GM12878 (cell line): ENCODE measurements at regions not wholly inside any gene's neighbourhood (a gene's known extent, or its start where the extent isn't known, plus 50 kb on each side); places are given as distances from the start of the nearest gene placed in this dataset.

ENCODE experiments used
- ATAC-seq: fragments of 200-7000 bp; cut with Tn5 transposase; 3 replicates; pipeline ENCODE4 v1.9.1; 2020; ENCODE audit warnings: mild to moderate bottlenecking, moderate library complexity
- BruUV-seq: library from RNA; stranded (reverse); fragments of 400-500 nt; replicated peaks from 2 replicates; lab custom pipeline; 2021; lab: Mats Ljungman, UMichigan
- CTCF ChIA-PET: fragments of 300-600 bp; sonication (Branson Sonifier 250); formaldehyde crosslinking; extraction: SDS; loops from one replicate; lab custom pipeline; 2021; ENCODE audit warnings: inconsistent platforms; lab: Yijun Ruan, JAX
- POLR2A ChIA-PET: fragments of 350-600 bp; formaldehyde crosslinking; extraction: SDS; loops from one replicate; lab custom pipeline; 2021; ENCODE audit warnings: inconsistent platforms; lab: Charles Lee
- RAD21 ChIA-PET: fragments of 300-600 bp; sonication (Branson Sonifier 250); formaldehyde crosslinking; loops from one replicate; lab custom pipeline; 2023; ENCODE audit warnings: antibody characterized with exemption; ENCODE audit not compliant: unreplicated experiment; lab: Charles Lee
- SMC1A ChIA-PET: fragments of 300-600 bp; sonication (Branson Sonifier 250); formaldehyde crosslinking; loops from one replicate; lab custom pipeline; 2023; ENCODE audit not compliant: unreplicated experiment, uncharacterized antibody; lab: Charles Lee
- DNase-seq: peaks from one replicate; pipeline ENCODE4 v3.0.0-alpha.2; 2011; ENCODE audit warnings: low read depth, low spot score
- FAIRE-seq: peaks from 3 replicates; lab custom pipeline; 2011; peaks lifted over from hg19 to GRCh38; lab: Jason Lieb, UNC
- H2AFZ ChIP-seq: 2 replicates; pipeline ENCODE4 v1.6.0; 2011; ENCODE audit warnings: low read depth, low read length, control low read depth; ENCODE audit not compliant: control insufficient read depth
- H3K27ac ChIP-seq: 2 replicates; pipeline ENCODE4 v1.5.1; 2011; ENCODE audit warnings: control low read depth; ENCODE audit not compliant: control insufficient read depth, insufficient read depth
- H3K27me3 ChIP-seq, 2 experiments: replicated peaks in 1 of 2; 2 replicates each; pipeline versions ENCODE4 v1.6.0 to v1.6.1; 2011; ENCODE audit warnings: low read length in 1 of 2; ENCODE audit not compliant: control insufficient read depth in 2 of 2, insufficient read depth in 2 of 2
- H3K36me3 ChIP-seq, 2 experiments: 2 replicates each; pipeline ENCODE4 v1.5.1; 2011; ENCODE audit warnings: low read length in 1 of 2; ENCODE audit not compliant: control insufficient read depth in 2 of 2, insufficient read depth in 2 of 2
- H3K4me1 ChIP-seq: 2 replicates; pipeline ENCODE4 v1.6.1; 2011; ENCODE audit warnings: mild to moderate bottlenecking, low read length, moderate library complexity, mixed read lengths; ENCODE audit not compliant: control insufficient read depth, insufficient read depth
- H3K4me2 ChIP-seq: 2 replicates; pipeline ENCODE4 v1.6.0; 2011; ENCODE audit warnings: control low read depth; ENCODE audit not compliant: control insufficient read depth, insufficient read depth
- H3K4me3 ChIP-seq: fragments of 200-600 bp; sonication (generic); 2 replicates; pipeline ENCODE4 v1.5.1; 2016
- H3K79me2 ChIP-seq: 2 replicates; pipeline ENCODE4 v1.6.0; 2011; ENCODE audit warnings: low read length; ENCODE audit not compliant: control insufficient read depth, insufficient read depth
- H3K9ac ChIP-seq: 2 replicates; pipeline ENCODE4 v1.8.0; 2011; ENCODE audit warnings: low read length, control low read depth, mixed read lengths; ENCODE audit not compliant: control insufficient read depth, insufficient read depth
- H3K9me3 ChIP-seq: replicated peaks from 3 replicates; pipeline ENCODE4 v1.5.1; 2011; ENCODE audit warnings: mild to moderate bottlenecking, low read length; ENCODE audit not compliant: control insufficient read depth, insufficient read depth
- H4K20me1 ChIP-seq: 2 replicates; pipeline ENCODE4 v1.6.0; 2011; ENCODE audit not compliant: control insufficient read depth, insufficient read depth
- CEBPB ChIP-seq, 2 experiments: fragments of 150-350 bp in 1 of 2; IDR thresholded peaks; 2 replicates each; pipeline ENCODE4 v1.6.1; 2012 to 2014; ENCODE audit warnings: low read depth in 2 of 2, low read length in 2 of 2, borderline replicate concordance in 1 of 2, inconsistent platforms in 1 of 2
- JUNB ChIP-seq: IDR thresholded peaks from 2 replicates; pipeline ENCODE4 v1.6.1; 2016; ENCODE audit warnings: antibody characterized with exemption, mild to moderate bottlenecking
- KAT2A ChIP-seq: conservative IDR thresholded peaks from 2 replicates; pipeline ENCODE4 v1.6.1; 2011; ENCODE audit warnings: low read depth, low read length; ENCODE audit not compliant: control insufficient read depth
- KDM1A ChIP-seq: fragments of 200-600 bp; sonication (generic); IDR thresholded peaks from 2 replicates; pipeline ENCODE4 v1.6.1; 2016; ENCODE audit warnings: borderline replicate concordance
- NR2C2 ChIP-seq: IDR thresholded peaks from 2 replicates; pipeline ENCODE4 v1.6.1; 2011; ENCODE audit warnings: borderline replicate concordance, low read depth; ENCODE audit not compliant: control insufficient read depth, insufficient read length
- RFX5 ChIP-seq: IDR thresholded peaks from 2 replicates; pipeline ENCODE4 v1.6.1; 2011; ENCODE audit warnings: low read depth, low read length, improper control_type of control experiment
- TBL1XR1 ChIP-seq: IDR thresholded peaks from 2 replicates; pipeline ENCODE4 v1.6.1; 2012; ENCODE audit warnings: low read depth, low read length, improper control_type of control experiment
- ZNF384 ChIP-seq: IDR thresholded peaks from 2 replicates; pipeline ENCODE4 v1.6.1; 2012; ENCODE audit warnings: low read depth, mild to moderate bottlenecking, low read length, improper control_type of control experiment, borderline replicate concordance
- ZNF687 ChIP-seq: fragments of 450-650 bp; IDR thresholded peaks from 2 replicates; pipeline ENCODE4 v1.6.1; 2017; ENCODE audit warnings: mild to moderate bottlenecking, moderate library complexity
- WGBS: methylation state at CpG from one replicate; pipeline ENCODE4 v1.1.6; 2016; ENCODE audit warnings: low lambda C conversion rate; ENCODE audit not compliant: insufficient replicate concordance, insufficient coverage; ENCODE audit errors: missing lambda C conversion rate; 5-methylcytosine and 5-hydroxymethylcytosine counted together
- in situ Hi-C: fragments of 300-500 bp; cut with MboI; formaldehyde crosslinking; loops from 9 replicates; pipeline ENCODE4 v1.14.3; 2018; ENCODE audit warnings: mixed read lengths
- intact Hi-C: fragments of 100-400 bp; cut with micrococcal nuclease; formaldehyde crosslinking; loops from one replicate; pipeline ENCODE4 v1.14.2; 2022; ENCODE audit not compliant: unreplicated experiment

- H3K4me2 ChIP-seq: no peak overlapping the region
- DNase-seq: no peak
- no peaks in the 10 kb centered on the region for H3K9me3 ChIP-seq
- no peaks in the 10 kb centered on the region for H3K36me3 ChIP-seq
- TF ChIP-seq CEBPB (IDR thresholded peaks at IDR 0.05; ENCODE audit: borderline replicate concordance in 1 of 2, low read depth in 2 of 2, low read length in 2 of 2): no peak
- no peak for TF ChIP-seq KDM1A
- TF ChIP-seq JUNB: no peak
- no peak for TF ChIP-seq RFX5
- TF ChIP-seq NR2C2: no peak
- TF ChIP-seq KAT2A: no peak
- no peak for TF ChIP-seq ZNF384
- TF ChIP-seq TBL1XR1: no peak
- no peak for TF ChIP-seq ZNF687
- in situ Hi-C loops (no loop called here), intact Hi-C loops (no loop called here)
- no peaks in the 10 kb centered on the region for H4K20me1 ChIP-seq
- H3K27me3 ChIP-seq: no peaks in the 10 kb centered on the region
- no peaks in the 10 kb centered on the region for H3K79me2 ChIP-seq
- RAD21 ChIA-PET: no interaction called here
- BruUV-seq: no TSS peak
- no peak overlapping the region for H3K4me3 ChIP-seq
- SMC1A ChIA-PET: no interaction called here
- no peak for ATAC-seq
- CTCF ChIA-PET: no interaction called here
- H3K4me1 ChIP-seq: no peaks in the 10 kb centered on the region
- POLR2A ChIA-PET: no interaction called here
- no peak overlapping the region for H3K9ac ChIP-seq
- FAIRE-seq: no peak
- WGBS: 9% methylated on average over 5 of the region's 5 CpGs
- no peak overlapping the region for H2AFZ ChIP-seq
- H3K27ac ChIP-seq: no peak overlapping the region
These were observed 96.9 kb upstream of the TBX3 start for GRCh38 chr12:114780746-114781399.
